H4 (cell line): ENCODE measurements at regions not wholly inside any gene's neighbourhood (a gene's known extent, or its start where the extent isn't known, plus 50 kb on each side); places are given as distances from the start of the nearest gene placed in this dataset.

Experiments
- DNase-seq: peaks from one replicate; pipeline ENCODE4 v3.0.0-alpha.2; 2015; ENCODE audit warnings: low spot score

DNA sequence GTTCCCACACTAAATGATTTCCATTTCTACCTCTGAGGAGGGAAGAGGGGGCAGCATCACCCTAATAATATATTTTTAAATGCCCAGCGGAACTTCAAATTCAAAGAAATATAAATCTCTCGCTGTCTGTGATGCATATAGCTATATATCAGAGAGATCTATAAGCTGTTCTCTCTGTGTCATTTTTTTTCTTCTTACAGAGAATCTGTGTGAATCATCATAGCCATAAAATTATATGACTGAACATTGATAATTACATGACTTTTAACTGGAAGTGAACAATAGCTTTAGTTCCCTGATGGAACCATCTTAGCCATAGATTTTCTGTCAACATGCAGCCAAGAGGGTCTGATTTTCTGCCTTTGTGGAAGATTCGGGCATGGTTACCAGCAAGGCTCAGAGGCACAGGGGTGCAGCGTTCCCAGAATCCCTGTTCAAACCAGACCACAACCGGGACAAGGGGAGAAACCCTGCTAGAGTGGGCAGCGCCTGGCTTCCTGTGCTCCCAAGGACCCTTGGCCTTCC lies 93.7 kb upstream of the OSMR start:
- no peak for DNase-seq

DNA sequence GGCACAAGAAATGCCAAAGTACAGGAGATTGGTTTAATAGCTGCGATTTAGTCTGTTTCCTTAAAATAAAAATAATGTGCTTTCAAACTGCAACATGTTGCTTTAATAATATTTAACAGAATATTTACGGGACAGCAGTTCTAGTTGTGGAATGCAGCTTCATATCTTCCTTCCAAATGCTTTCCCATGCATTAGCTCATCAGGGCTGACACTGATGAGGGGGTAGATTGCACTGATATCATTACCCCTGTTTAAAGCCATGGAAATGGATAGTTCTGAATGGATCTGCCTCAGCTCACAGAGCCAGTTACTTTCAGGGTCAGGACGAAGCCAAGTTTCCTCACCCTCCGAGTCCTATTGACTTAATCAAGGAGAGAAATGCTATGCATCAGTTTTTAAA lies 93.2 kb upstream of the OSMR start:
- no peak for DNase-seq

DNA sequence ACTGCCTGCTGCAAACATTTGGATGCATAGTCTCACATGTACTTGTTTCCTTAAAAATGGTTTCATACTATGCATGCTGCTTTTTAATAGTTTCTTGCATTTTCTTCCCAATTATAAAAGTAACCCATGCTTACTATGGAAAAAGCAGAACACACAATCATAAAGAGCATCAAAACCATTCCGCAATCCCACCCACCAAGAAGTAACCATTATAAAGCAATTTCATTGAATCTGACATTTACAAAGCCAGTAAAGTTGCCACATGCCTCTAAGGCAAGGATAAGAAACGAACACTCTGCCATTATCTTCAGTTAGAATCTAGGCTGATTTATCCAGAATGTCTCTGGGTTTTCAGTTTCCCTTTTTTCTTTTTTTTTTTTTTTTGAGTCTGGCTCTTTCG lies 92.7 kb upstream of the OSMR start:
- no peak for DNase-seq

GRCh38 chr5:38753776-38754175 lies 92.0 kb upstream of the OSMR start:
- DNase-seq = no peak

DNA sequence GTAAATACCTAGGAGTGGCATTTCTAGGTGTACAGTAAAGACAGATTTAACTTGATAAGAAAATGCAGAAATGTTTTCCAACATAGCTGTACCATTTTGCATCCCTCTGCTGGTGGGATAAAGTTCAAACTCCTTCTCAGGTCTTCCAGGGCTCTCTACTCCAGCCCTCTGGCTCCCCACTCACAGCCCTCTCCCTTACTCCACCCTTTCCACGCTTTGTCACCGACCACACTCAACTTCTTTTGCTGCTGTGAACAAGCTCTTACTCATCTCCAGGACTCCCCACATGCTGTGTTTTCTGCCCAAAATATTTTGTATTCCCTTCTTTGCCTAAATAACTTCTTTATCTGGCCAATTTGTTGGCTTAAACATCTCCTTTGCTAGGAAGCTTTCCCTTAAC lies 90.6 kb upstream of the OSMR start:
- DNase-seq = no peak

DNA sequence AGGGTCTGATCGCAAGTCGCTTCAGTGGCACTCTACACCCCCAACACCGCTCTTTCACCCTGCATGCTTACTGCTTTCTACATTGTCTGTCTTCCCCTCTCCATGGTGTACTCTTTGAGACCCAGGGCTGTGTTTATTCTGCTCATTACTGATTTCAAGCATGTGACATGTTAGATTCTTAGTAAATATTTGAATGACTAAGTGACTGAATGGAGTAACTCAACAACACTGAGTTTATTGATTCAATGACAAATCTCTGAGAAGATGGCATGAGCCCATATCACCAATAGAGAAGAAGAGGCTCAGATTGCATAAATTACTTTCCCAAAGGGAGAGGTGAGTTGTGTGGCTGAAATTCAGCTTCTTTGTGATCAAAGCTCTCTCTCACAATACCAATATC lies 89.7 kb upstream of the OSMR start:
- no peak for DNase-seq

- no peak for DNase-seq
Observed at GRCh38 chr5:38757451-38758245, 88.2 kb upstream of the OSMR start.

DNA sequence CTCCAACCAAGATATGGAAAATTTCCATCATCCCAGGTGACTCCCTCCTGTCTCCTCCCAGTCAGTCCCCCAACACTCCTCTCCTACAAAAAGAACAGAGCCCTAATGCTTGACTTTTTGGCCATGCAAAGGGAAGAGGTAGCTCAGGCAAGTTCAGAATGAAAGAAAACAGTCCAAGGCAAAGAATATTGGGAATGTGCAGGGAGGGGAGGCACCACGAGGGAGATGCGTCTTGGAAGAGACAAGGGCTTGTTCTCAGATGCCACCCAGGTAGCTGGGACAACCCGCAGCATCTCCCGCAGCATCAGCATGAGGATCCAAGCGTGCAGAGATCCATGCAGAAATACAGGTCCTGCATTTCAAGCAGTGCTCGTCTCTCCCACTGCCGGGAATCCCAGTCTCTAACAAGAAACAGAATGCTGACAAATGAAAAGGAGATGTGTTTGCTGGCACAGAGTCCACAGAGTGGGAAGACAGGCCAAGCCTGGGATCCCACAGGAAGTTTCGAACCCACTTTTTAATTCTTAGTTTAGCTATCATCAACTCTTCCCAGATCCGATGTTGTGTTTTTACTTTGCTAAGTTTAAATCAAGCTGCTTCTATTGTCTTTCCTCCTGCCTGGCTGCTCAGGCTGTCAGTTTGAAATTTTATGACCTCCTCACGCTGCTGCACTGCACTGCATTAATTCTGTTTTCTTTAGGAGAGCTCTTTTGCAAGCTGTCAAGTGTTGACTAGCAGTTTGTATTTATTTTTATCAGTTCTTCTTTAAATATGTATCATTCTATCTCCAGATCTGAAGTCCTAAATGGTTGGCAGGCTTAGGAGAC lies 86.8 kb upstream of the OSMR start:
- no peak for DNase-seq

DNA sequence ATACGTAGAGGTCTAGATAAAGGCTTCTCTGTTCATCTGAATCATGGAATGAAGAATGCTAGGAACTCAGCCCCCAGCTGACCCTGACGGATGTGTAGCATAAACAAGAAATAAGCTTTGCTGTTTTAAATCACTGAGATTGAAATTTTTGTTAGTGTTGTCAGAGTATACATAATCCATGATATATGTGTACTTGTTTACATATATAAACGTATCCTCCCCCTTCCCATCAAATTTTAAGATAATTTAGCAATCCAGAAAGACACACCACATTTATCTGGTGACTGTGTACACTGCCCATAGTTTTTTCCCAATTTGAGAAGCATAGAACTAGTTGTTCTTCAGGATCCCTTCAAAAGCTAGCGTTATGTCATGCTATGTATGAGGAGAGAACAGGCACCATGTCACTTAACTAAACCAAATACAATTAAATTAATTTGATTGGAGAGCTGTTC lies 80.8 kb upstream of the OSMR start:
- no peak for DNase-seq

DNA sequence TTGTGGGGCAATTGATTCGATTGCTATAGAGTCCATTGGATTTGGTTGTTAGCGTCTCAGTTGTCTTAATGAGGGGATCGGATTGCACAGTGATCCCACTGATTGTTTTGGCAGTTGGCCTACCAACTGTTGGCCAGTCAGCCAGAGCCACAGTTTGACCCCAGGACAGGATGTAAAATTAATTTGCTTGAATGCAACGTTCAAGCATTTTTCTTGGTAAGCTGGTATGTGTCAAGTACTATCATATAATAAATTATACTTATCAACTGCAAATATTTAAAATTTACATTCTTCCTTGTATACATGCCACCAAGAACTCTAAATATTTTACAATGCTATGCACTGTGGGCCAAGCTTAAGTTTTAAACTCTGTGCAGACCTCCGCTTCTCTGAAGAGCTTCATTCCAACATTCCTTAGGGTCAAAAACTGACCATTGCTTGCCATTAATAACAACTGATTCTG lies 80.4 kb upstream of the OSMR start:
- no peak for DNase-seq

DNA sequence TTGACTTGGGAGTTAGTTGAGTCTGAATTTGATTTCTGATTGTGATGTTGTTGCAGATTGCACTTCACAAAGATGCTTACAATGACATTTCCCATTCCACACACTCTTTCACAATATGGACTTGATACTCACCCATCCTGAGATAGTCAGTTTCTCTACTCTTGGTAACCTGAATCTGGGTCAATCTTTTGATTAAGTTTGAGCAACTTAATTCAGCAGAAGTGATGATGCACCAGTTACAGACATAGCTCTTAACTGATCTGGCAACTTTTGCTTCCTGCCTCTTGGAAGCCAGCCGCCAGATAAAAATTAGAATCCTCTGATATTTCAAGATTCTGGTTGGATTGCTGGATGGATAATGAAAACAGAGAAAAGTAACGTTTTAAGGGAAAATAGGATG lies 79.7 kb upstream of the OSMR start:
- DNase-seq = no peak

- DNase-seq = no peak
Observed at GRCh38 chr5:38768412-38769211, 77.2 kb upstream of the OSMR start.

- no peak for DNase-seq
Observed at GRCh38 chr5:38772471-38772870, 73.3 kb upstream of the OSMR start.

- DNase-seq = no peak
Observed at GRCh38 chr5:38775218-38775840, 70.5 kb upstream of the OSMR start.

DNA sequence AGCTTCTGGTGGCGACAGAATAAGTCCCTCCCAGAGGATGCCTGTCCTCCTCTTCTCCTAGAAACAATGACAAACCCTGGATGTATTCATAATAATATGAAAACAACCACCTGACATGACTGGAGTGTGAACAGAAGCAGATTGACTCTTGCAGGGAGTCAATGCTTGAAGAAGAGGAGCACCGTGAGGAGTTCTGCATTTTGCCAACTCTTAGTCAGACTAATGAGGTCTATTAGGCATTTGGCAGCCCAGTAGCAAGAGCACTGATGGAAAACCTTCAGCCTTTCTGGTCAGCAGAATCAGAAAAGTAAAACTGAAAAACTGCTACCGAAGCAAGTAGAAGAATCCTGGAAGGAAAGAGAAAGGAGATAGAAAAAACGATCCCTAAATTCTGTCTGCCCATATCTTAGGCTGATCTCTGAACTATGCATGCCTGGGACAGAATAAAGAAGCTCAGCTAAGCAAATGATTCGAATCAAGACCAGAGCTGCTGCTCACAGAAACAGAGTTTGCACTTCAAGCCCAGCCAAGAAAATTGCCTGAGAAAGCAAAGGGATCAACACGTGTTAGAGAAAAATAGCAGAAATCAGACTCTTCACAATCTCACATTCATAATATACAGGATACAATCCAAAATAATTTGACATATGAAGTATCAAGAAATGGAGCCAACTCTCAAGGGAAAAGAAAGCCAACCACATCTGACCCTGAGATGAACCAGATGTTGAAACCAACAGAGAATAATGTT lies 69.5 kb upstream of the OSMR start:
- no peak for DNase-seq

DNA sequence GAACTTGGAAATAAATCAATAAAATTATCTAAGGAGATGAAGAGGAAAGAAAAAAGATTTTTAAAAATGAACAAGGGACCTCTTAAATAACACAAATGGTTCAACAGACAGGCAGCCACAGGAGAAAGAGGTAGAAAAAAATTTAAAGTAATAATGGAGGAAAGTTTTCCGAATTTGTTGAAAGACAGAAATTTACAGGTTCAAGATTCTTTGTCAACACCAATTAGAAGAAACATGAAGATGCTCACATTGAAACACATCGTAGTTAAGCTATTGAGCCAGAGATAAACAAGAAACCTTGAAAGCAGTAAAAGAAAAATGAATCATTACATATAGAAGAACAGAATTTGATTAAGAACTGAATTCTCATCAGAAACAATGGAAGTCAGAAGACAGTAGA lies 68.7 kb upstream of the OSMR start:
- DNase-seq = no peak

GRCh38 chr5:38780316-38780715 lies 65.5 kb upstream of the OSMR start:
- DNase-seq = no peak

GRCh38 chr5:38780945-38781344 lies 64.9 kb upstream of the OSMR start:
- peak; percentile 64 for DNase-seq

DNA sequence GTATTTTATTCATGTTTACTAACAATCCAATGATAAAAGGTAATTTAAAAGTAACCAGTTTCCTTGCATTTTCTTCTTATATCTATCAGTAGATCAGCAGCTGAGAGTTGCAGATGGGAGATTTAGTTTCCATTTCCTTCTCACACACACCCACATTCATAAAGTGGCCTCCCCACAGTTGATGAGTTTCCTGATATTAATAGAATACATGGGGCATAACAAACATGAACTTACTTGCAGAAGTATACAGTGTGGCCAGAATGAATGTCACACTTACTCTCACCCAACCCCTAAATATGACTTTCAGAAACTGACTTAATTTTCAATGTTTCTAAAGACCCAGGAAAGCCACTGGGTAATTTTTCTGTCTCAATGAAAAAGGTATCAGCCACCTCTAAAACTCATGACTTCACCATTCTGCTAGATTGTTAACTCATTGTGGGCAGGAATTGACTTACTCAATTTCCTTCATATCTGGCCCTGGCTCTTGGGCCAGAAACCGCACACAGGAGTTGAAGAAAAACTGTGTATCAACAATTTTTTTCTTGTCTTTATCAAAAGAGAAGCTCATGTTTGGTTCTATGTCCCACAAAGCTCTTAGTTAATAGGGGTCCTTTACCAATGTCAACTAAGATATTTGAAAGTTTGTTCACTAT lies 63.5 kb upstream of the OSMR start:
- no peak for DNase-seq

- DNase-seq = peak; percentile 100
Observed at GRCh38 chr5:38783011-38783561, 62.7 kb upstream of the OSMR start.
